RWPE2 (cell line): ENCODE measurements at regions not wholly inside any gene's neighbourhood (a gene's known extent, or its start where the extent isn't known, plus 50 kb on each side); places are given as distances from the start of the nearest gene placed in this dataset.
A peak's percentile ranks its signal among the peaks of the same experiment; 100 is the strongest.

Experiments used
- ATAC-seq: fragments of 200-7000 bp; cut with Tn5 transposase; 3 replicates; pipeline ENCODE4 v1.9.1; 2021; ENCODE audit warnings: low read depth
- DNase-seq: peaks from one replicate; pipeline ENCODE4 v3.0.0-alpha.2; 2020; ENCODE audit warnings: low spot score
- H3K27ac ChIP-seq: fragments of 450-650 bp; 2 replicates; pipeline ENCODE4 v1.5.1; 2017; ENCODE audit warnings: mild to moderate bottlenecking; ENCODE audit not compliant: poor library complexity, severe bottlenecking
- H3K27me3 ChIP-seq: fragments of 250-450 bp; sonication (Bioruptor Pico); 2 replicates; pipeline ENCODE4 v1.5.1; 2021; ENCODE audit warnings: mild to moderate bottlenecking, moderate library complexity; ENCODE audit not compliant: insufficient read depth, poor library complexity, severe bottlenecking
- H3K36me3 ChIP-seq: fragments of 250-450 bp; sonication (Bioruptor Pico); 2 replicates; pipeline ENCODE4 v1.5.1; 2020; ENCODE audit warnings: low read depth, mild to moderate bottlenecking, moderate library complexity
- H3K4me1 ChIP-seq: fragments of 250-450 bp; sonication (Bioruptor Pico); 2 replicates; pipeline ENCODE4 v1.5.1; 2021; ENCODE audit warnings: mild to moderate bottlenecking, moderate library complexity; ENCODE audit not compliant: insufficient read depth, poor library complexity, severe bottlenecking
- H3K4me3 ChIP-seq: fragments of 250-450 bp; sonication (Bioruptor Pico); 2 replicates; pipeline ENCODE4 v1.5.1; 2021; ENCODE audit warnings: mild to moderate bottlenecking, moderate library complexity; ENCODE audit not compliant: severe bottlenecking
- H3K9me3 ChIP-seq: fragments of 250-450 bp; sonication (Bioruptor Pico); 2 replicates; pipeline ENCODE4 v1.5.1; 2021; ENCODE audit warnings: mild to moderate bottlenecking, moderate library complexity; ENCODE audit not compliant: severe bottlenecking
- TF ChIP-seq, protein P1 (sequence below): fragments of 450-650 bp; IDR thresholded peaks from one replicate; pipeline ENCODE4 v1.5.1; 2017; ENCODE audit warnings: mild to moderate bottlenecking, moderate library complexity; ENCODE audit not compliant: poor library complexity, severe bottlenecking

DNA sequence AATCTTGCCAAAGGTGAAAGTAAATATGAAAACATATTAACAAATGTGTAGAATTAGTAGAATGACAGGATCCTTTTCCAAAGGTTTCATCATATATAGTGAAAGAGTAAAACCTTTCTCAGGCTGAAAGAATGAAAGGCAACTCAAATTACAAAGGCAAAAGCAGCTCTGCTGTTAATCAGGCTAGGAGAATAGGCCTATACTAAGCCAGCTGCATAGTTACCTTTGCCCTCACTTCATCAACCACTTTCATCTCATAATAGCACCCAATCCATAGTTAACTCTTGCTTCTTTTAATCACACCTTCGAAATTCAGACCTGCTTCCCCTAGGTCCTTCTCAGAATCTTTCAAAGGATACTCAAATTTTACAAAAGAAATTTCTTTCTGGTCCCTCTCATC is 1167.6 kb upstream of the ATXN8OS start:
- Histone ChIP-seq H3K27ac (no peak overlapping the region), H3K4me3 (no peak overlapping the region), H3K27me3 (no peaks in the 10 kb centered on the region), H3K36me3 (no peaks in the 10 kb centered on the region), H3K9me3 (no peaks in the 10 kb centered on the region), H3K4me1 (no peaks in the 10 kb centered on the region)
- DNase-seq (no peak), ATAC-seq (no peak)
- TF ChIP-seq, protein P1, sequence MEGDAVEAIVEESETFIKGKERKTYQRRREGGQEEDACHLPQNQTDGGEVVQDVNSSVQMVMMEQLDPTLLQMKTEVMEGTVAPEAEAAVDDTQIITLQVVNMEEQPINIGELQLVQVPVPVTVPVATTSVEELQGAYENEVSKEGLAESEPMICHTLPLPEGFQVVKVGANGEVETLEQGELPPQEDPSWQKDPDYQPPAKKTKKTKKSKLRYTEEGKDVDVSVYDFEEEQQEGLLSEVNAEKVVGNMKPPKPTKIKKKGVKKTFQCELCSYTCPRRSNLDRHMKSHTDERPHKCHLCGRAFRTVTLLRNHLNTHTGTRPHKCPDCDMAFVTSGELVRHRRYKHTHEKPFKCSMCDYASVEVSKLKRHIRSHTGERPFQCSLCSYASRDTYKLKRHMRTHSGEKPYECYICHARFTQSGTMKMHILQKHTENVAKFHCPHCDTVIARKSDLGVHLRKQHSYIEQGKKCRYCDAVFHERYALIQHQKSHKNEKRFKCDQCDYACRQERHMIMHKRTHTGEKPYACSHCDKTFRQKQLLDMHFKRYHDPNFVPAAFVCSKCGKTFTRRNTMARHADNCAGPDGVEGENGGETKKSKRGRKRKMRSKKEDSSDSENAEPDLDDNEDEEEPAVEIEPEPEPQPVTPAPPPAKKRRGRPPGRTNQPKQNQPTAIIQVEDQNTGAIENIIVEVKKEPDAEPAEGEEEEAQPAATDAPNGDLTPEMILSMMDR = no peak

DNA sequence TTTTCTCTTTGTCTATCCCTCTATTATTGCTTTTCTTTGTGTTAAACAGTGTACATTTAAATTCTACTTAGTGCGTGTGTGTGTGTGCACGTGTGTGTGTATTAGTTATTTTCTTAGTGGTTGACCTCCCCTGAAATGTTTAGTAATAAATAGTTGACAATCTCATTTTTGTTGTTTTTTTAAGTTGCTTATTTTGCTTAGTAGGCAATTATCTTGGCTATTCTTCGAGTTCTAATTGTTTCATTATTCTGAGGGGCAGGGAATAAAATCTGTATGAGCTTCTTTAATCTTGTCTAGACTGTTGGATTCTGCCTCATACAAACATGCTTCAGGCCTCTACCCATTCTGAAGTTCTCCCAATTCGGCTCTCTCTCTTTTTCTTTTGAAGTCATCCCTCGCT is 1169.0 kb upstream of the ATXN8OS start:
- no peak for DNase-seq

DNA sequence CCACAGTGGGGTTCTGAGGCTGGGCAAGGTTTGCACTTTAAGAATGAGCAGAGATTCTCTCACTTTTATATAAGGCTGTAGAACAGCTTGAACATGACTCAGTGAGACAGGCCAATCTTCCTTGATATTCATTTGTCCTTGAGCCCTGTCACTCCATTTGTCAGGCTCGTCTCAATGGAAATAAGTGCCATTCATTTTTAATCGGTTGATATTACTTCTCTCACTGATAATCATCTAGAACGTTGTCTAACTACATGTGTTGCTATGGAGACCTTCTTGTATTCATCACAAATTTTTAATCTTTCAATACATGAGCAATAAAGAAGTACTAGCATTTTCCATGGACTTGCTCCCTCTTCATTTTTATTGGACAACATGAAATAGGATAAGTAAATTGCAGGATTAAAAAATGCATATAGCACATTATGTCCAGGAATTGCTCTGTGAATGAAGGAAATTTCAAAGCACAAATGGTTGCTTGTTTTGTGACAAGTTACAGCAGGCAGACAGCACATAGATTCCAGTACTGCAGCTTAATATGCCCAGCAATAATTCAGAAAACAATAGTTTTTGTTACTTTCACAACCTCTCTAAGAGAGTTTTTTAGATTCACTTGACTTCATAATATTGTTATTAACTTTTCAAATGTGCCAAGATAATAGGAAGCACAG is 1178.4 kb upstream of the ATXN8OS start:
- Histone ChIP-seq H3K4me3 (no peak overlapping the region), H3K36me3 (no peaks in the 10 kb centered on the region), H3K27ac (no peak overlapping the region), H3K9me3 (no peaks in the 10 kb centered on the region), H3K4me1 (no peaks in the 10 kb centered on the region), H3K27me3 (no peaks in the 10 kb centered on the region)
- no peak for ATAC-seq
- TF ChIP-seq, protein P1 = no peak
- DNase-seq = no peak

More for the DNA sequence above, 1169.0 kb upstream of the ATXN8OS start:
- no peak for ATAC-seq
- H3K27ac ChIP-seq = no peak overlapping the region
- H3K4me3 ChIP-seq = no peak overlapping the region
- TF ChIP-seq, protein P1 = no peak
- no peaks in the 10 kb centered on the region for H3K27me3 ChIP-seq
- no peaks in the 10 kb centered on the region for H3K4me1 ChIP-seq
- no peaks in the 10 kb centered on the region for H3K36me3 ChIP-seq
- no peaks in the 10 kb centered on the region for H3K9me3 ChIP-seq

DNA sequence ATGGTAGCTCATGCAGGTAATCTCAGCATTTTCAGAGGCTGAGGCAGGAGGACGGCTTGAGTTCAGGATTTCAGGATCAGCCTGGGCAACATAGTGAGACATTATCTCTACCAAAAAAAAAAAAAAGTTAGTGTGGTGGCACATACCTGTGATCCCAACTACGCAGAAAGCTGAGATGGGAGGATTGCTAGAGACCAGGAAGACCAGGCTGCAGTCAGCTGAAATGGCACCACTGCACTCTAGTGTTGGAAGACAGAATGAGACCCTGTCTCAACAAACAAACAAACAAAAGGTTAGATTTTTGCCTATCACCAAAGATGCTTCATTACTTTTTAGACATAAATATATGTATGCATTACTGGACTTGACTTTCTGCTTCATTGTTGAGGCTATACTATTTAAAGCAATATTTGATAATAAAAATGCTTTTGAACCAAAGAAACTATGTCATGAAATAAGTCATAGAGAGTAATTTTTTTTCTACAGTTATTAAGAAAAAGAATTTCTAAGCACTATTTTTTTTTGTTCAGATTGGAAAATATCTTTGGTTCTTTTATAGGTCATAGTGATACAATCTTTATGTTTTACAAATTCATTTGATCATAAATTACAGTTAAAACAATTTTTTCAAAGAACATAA is 1180.1 kb upstream of the ATXN8OS start:
- H3K4me3 ChIP-seq = no peak overlapping the region
- no peaks in the 10 kb centered on the region for H3K27me3 ChIP-seq
- H3K9me3 ChIP-seq = no peaks in the 10 kb centered on the region
- TF ChIP-seq, protein P1 = peak; percentile 76
- no peak overlapping the region for H3K27ac ChIP-seq
- ATAC-seq = peak; percentile 61; the same call in 2 of the 3 replicates
- DNase-seq = no peak
- H3K36me3 ChIP-seq = no peaks in the 10 kb centered on the region
- H3K4me1 ChIP-seq = no peaks in the 10 kb centered on the region

DNA sequence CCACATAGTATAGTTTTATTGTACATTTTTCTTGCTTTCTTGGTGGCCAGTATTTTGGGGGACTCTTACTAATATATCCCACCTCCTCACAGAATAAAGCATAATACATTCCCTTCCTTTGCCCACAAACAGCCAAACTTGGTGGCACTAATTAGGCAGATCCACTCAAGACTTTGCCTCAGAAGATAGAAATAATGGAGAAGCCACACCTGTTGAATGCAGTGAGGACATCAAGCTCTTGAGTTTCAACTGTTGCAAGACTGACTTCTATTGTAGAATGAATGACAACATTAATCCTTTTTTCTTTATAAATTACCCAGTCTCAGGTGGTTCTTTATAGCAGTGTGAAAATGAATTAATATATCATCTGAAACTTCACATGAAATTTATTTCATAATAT is 1183.6 kb upstream of the ATXN8OS start:
- H3K27ac ChIP-seq = no peak overlapping the region
- no peaks in the 10 kb centered on the region for H3K36me3 ChIP-seq
- no peaks in the 10 kb centered on the region for H3K4me1 ChIP-seq
- no peak overlapping the region for H3K4me3 ChIP-seq
- H3K9me3 ChIP-seq = no peaks in the 10 kb centered on the region
- ATAC-seq (no peak), DNase-seq (no peak)
- TF ChIP-seq, protein P1 = no peak
- no peaks in the 10 kb centered on the region for H3K27me3 ChIP-seq
